ENCODE measurements at regions not wholly inside any gene's neighbourhood (a gene's known extent, or its start where the extent isn't known, plus 50 kb on each side); places are given as distances from the start of the nearest gene placed in this dataset.

GRCh38 chr20:6632187-6632586 lies 135.3 kb upstream of the BMP2 start:
- TF ChIP-seq, protein P1, sequence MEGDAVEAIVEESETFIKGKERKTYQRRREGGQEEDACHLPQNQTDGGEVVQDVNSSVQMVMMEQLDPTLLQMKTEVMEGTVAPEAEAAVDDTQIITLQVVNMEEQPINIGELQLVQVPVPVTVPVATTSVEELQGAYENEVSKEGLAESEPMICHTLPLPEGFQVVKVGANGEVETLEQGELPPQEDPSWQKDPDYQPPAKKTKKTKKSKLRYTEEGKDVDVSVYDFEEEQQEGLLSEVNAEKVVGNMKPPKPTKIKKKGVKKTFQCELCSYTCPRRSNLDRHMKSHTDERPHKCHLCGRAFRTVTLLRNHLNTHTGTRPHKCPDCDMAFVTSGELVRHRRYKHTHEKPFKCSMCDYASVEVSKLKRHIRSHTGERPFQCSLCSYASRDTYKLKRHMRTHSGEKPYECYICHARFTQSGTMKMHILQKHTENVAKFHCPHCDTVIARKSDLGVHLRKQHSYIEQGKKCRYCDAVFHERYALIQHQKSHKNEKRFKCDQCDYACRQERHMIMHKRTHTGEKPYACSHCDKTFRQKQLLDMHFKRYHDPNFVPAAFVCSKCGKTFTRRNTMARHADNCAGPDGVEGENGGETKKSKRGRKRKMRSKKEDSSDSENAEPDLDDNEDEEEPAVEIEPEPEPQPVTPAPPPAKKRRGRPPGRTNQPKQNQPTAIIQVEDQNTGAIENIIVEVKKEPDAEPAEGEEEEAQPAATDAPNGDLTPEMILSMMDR (IDR thresholded peaks at IDR 0.05; ENCODE audit: insufficient read depth, low read depth, low read length) = no peak
- no peak for TF ChIP-seq EZH2 (IDR thresholded peaks at IDR 0.05; ENCODE audit: insufficient read depth, low read length)

Measured in astrocyte (in vitro differentiated cells and primary cell).